B cell (primary cell): ENCODE measurements at regions not wholly inside any gene's neighbourhood (a gene's known extent, or its start where the extent isn't known, plus 50 kb on each side); places are given as distances from the start of the nearest gene placed in this dataset.

ENCODE experiments used
- ATAC-seq: fragments of 200-7000 bp; cut with Tn5 transposase; one replicate; pipeline ENCODE4 v1.10.0; 2021; ENCODE audit warnings: low read depth, mild to moderate bottlenecking, moderate number of reproducible peaks, moderate library complexity
- CTCF ChIA-PET: fragments of 350-600 bp; sonication (Branson Sonifier 250); formaldehyde crosslinking; loops from one replicate; lab custom pipeline; 2021; ENCODE audit warnings: antibody characterized with exemption, inconsistent platforms; lab: Charles Lee
- POLR2A ChIA-PET: fragments of 350-600 bp; sonication (Branson Sonifier 250); formaldehyde crosslinking; loops from one replicate; lab custom pipeline; 2021; ENCODE audit warnings: antibody characterized with exemption; lab: Charles Lee
- DNase-seq: peaks from one replicate; pipeline ENCODE4 v3.0.0; 2013
- H2AFZ ChIP-seq: 2 replicates; pipeline ENCODE4 v1.6.1; 2012; ENCODE audit warnings: mild to moderate bottlenecking, low read depth, low read length; ENCODE audit not compliant: insufficient read depth, poor library complexity, severe bottlenecking
- H3K27ac ChIP-seq, 2 donors: 1 replicate in 1 of 2; 2 replicates in 1 of 2; pipeline ENCODE4 v1.5.1; 2012 to 2013; ENCODE audit warnings: low read length in 2 of 2, mild to moderate bottlenecking in 2 of 2, moderate library complexity in 1 of 2
- H3K27me3 ChIP-seq, 4 experiments: fragments of 200-600 bp in 1 of 4; sonication (generic) in 1 of 4; replicated peaks in 1 of 4; 1 replicate in 2 of 4; 2 replicates in 2 of 4; pipeline versions ENCODE4 v1.6.1 to v1.7.0; 2013 to 2016; ENCODE audit warnings: low read length in 3 of 4, mild to moderate bottlenecking in 2 of 4, mixed read lengths in 1 of 4, moderate library complexity in 1 of 4; ENCODE audit not compliant: insufficient read depth in 4 of 4, control insufficient read depth in 3 of 4; ENCODE audit errors: control extremely low read depth in 1 of 4
- H3K36me3 ChIP-seq, 2 experiments: replicated peaks in 1 of 2; 1 replicate in 1 of 2; 2 replicates in 1 of 2; pipeline versions ENCODE4 v1.6.1 to v1.7.1; 2013; ENCODE audit warnings: low read length in 1 of 2; ENCODE audit not compliant: insufficient read depth in 2 of 2, control insufficient read depth in 1 of 2; ENCODE audit errors: control extremely low read depth in 1 of 2, extremely low read depth in 1 of 2
- H3K4me1 ChIP-seq, 2 donors: fragments of 200-600 bp in 1 of 2; sonication (generic) in 1 of 2; 1 replicate in 1 of 2; 2 replicates in 1 of 2; pipeline versions ENCODE4 v1.5.1 to v1.6.1; 2013 to 2017; ENCODE audit warnings: low read length in 2 of 2; ENCODE audit not compliant: control insufficient read depth in 2 of 2, insufficient read depth in 2 of 2
- H3K4me2 ChIP-seq: replicated peaks from 2 replicates; pipeline ENCODE3; 2012; ENCODE audit warnings: mild to moderate bottlenecking, low read depth, low read length; ENCODE audit not compliant: poor library complexity, severe bottlenecking
- H3K4me3 ChIP-seq, 5 experiments: fragments of 200-600 bp in 1 of 5; sonication (generic) in 1 of 5; 1 replicate in 3 of 5; 2 replicates in 2 of 5; pipeline versions ENCODE4 v1.5.1 to v1.7.0; 2011 to 2016; ENCODE audit warnings: low read length in 4 of 5, mild to moderate bottlenecking in 4 of 5, low read depth in 2 of 5, control low read depth in 1 of 5, moderate library complexity in 1 of 5; ENCODE audit not compliant: insufficient read depth in 1 of 5; ENCODE audit errors: control extremely low read depth in 1 of 5, extremely low read depth in 1 of 5
- H3K79me2 ChIP-seq: fragments of 200-600 bp; sonication (generic); one replicate; pipeline ENCODE4 v1.6.0; 2016; ENCODE audit warnings: low read length; ENCODE audit not compliant: control insufficient read depth, insufficient read depth
- H3K9ac ChIP-seq: fragments of 200-600 bp; sonication (generic); 2 replicates; pipeline ENCODE4 v1.6.1; 2017; ENCODE audit warnings: mild to moderate bottlenecking, low read length, moderate library complexity
- H3K9me3 ChIP-seq, 3 donors: one replicate each; pipeline versions ENCODE4 v1.6.1 to v1.7.1; 2013; ENCODE audit warnings: low read length in 2 of 3; ENCODE audit not compliant: control insufficient read depth in 2 of 3, insufficient read depth in 1 of 3; ENCODE audit errors: control extremely low read depth in 1 of 3
- H4K20me1 ChIP-seq: 2 replicates; pipeline ENCODE4 v1.6.0; 2012; ENCODE audit warnings: mild to moderate bottlenecking, low read length; ENCODE audit not compliant: insufficient read depth, control insufficient read depth, poor library complexity, severe bottlenecking
- H3K27ac Mint-ChIP-seq: one replicate; pipeline ENCODE4 v1.8.0; 2021; ENCODE audit warnings: mixed read lengths
- H3K27me3 Mint-ChIP-seq: one replicate; pipeline ENCODE4 v1.8.0; 2021; ENCODE audit warnings: mixed read lengths
- H3K4me1 Mint-ChIP-seq: one replicate; pipeline ENCODE4 v1.8.0; 2021; ENCODE audit warnings: mixed read lengths
- H3K4me3 Mint-ChIP-seq: one replicate; pipeline ENCODE4 v1.8.0; 2021; ENCODE audit warnings: mixed read lengths
- H3K9me3 Mint-ChIP-seq: one replicate; pipeline ENCODE4 v1.8.0; 2022; ENCODE audit warnings: mixed read lengths; ENCODE audit not compliant: insufficient read depth
- EZH2 ChIP-seq: IDR thresholded peaks from 2 replicates; pipeline ENCODE4 v1.6.1; 2012; ENCODE audit warnings: borderline replicate concordance, low read depth, mild to moderate bottlenecking, moderate library complexity, low read length; ENCODE audit not compliant: insufficient read depth, poor library complexity, severe bottlenecking
- WGBS: methylation state at CpG from one replicate; pipeline ENCODE4 v1.1.5; 2013; ENCODE audit warnings: missing lambda C conversion rate; ENCODE audit not compliant: insufficient coverage; 5-methylcytosine and 5-hydroxymethylcytosine counted together
- intact Hi-C: fragments of 100-400 bp; cut with micrococcal nuclease; formaldehyde crosslinking; loops from one replicate; pipeline ENCODE4 v1.10.0; 2022
- TF ChIP-seq, protein P1 (sequence below): fragments of 200-600 bp; IDR thresholded peaks from one replicate; pipeline ENCODE4 v1.8.0; 2022; ENCODE audit warnings: antibody characterized with exemption, mild to moderate bottlenecking

DNA sequence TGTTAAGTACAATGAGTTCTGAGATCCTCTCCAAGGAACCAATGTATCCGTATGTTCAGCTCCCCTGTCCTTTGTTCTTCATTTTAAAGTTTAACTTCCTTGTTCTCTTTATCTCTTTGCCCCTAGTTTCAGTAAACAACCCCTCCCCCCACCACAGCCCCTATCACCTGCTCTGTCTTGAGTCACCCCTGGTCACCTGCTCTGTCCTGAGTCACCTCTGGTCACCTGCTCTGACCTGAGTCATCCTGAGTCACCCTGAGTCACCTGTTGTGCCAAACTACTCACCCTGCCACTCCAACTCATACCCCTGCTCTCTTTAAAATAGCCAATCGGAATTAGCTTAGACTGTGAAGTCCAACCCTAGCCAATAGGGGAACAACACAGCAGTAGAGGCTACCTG is 288.7 kb upstream of the CDYL start:
- Histone ChIP-seq H3K4me3 (no peak overlapping the region), H3K27ac (no peak overlapping the region), H3K79me2 (no peaks in the 10 kb centered on the region), H3K36me3 (no peaks in the 10 kb centered on the region), H3K4me2 (no peak overlapping the region), H2AFZ (no peak overlapping the region), H3K9ac (no peak overlapping the region), H3K9me3 (peaks cover 0 to 45% (median 20%) of the 10 kb centered on the region in 3 donors), H3K4me1 (no peaks in the 10 kb centered on the region), H3K27me3 (peaks cover 0 to 2% (median 0%) of the 10 kb centered on the region in 4 experiments), H4K20me1 (no peaks in the 10 kb centered on the region)
- WGBS, result 85% methylated on average over 2 of the region's 2 CpGs
- Mint-ChIP-seq H3K27me3 (peaks cover 8% of the 10 kb centered on the region), H3K4me3 (no peak overlapping the region), H3K27ac (no peak overlapping the region), H3K4me1 (no peaks in the 10 kb centered on the region), H3K9me3 (no peaks in the 10 kb centered on the region)
- CTCF ChIA-PET, result no interaction called here
- TF ChIP-seq, protein P1, sequence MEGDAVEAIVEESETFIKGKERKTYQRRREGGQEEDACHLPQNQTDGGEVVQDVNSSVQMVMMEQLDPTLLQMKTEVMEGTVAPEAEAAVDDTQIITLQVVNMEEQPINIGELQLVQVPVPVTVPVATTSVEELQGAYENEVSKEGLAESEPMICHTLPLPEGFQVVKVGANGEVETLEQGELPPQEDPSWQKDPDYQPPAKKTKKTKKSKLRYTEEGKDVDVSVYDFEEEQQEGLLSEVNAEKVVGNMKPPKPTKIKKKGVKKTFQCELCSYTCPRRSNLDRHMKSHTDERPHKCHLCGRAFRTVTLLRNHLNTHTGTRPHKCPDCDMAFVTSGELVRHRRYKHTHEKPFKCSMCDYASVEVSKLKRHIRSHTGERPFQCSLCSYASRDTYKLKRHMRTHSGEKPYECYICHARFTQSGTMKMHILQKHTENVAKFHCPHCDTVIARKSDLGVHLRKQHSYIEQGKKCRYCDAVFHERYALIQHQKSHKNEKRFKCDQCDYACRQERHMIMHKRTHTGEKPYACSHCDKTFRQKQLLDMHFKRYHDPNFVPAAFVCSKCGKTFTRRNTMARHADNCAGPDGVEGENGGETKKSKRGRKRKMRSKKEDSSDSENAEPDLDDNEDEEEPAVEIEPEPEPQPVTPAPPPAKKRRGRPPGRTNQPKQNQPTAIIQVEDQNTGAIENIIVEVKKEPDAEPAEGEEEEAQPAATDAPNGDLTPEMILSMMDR, result no peak
- no peak for TF ChIP-seq EZH2
- DNase-seq, result no peak
- no peak for ATAC-seq
- POLR2A ChIA-PET, result no interaction called here
- intact Hi-C loops, result no loop called here

GRCh38 chr6:4486568-4487315 is 289.5 kb upstream of the CDYL start:
- no peaks in the 10 kb centered on the region for H3K4me1 ChIP-seq
- no peaks in the 10 kb centered on the region for H3K36me3 ChIP-seq
- Mint-ChIP-seq H3K4me1 (no peaks in the 10 kb centered on the region), H3K27me3 (peaks cover 15% of the 10 kb centered on the region), H3K27ac (no peak overlapping the region), H3K4me3 (no peak overlapping the region), H3K9me3 (no peaks in the 10 kb centered on the region)
- no peak overlapping the region for H3K9ac ChIP-seq
- no peak overlapping the region for H2AFZ ChIP-seq
- no peaks in the 10 kb centered on the region for H4K20me1 ChIP-seq
- TF ChIP-seq, protein P1, result no peak
- no peak for TF ChIP-seq EZH2
- ChIA-PET POLR2A (no interaction called here), CTCF (no interaction called here)
- no peaks in the 10 kb centered on the region for H3K79me2 ChIP-seq
- H3K27me3 ChIP-seq, result peaks cover 0 to 2% (median 0%) of the 10 kb centered on the region in 4 experiments
- no peak for ATAC-seq
- H3K9me3 ChIP-seq, result peaks cover 0 to 47% (median 20%) of the 10 kb centered on the region in 3 donors
- no peak overlapping the region for H3K27ac ChIP-seq
- intact Hi-C loops, result no loop called here
- 71% methylated on average over 5 of the region's 7 CpGs for WGBS
- DNase-seq, result no peak
- no peak overlapping the region for H3K4me2 ChIP-seq
- no peak overlapping the region for H3K4me3 ChIP-seq
